ENCODE measurements at regions not wholly inside any gene's neighbourhood (a gene's known extent, or its start where the extent isn't known, plus 50 kb on each side); places are given as distances from the start of the nearest gene placed in this dataset.

DNA sequence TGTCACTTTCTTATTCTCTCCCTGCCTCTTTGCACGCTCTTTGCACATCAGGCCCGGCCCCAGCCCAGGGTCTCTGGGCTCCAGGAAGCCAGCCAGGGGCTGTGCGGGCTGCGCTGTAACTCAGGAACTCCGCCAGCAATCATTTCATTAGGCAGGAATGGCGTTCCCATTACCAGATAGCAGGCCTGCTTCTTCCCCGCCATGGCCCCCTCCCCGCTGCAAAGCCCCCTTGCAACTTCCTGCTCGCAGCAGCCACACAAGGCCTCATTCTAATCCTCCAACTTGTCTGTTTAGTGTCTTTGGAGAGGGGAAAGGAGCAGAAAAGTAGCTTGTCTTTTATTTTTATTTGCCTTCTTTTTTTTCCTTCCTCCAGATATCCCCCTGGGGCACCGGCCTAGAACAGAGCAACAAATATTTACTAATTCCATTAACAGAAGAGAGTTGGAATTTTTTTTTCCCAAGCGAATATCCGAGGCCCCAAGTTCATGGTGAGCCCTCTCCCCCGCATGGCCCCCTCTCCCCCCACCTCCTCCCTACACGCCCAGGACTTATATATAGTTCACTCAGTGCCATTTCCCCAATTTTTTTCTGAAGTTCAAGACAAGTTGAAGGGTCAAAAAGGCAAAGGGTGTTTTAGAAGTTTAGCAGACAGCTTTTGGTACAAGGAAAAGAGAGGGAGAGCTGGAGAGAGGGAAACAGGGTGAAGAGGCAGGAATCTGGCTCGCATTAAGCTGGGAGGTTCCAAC is 329.4 kb upstream of the TBX3 start:
- no peaks in the 10 kb centered on the region for H3K4me1 ChIP-seq
- ATAC-seq (no peak), DNase-seq (no peak)
- H3K36me3 ChIP-seq, result no peaks in the 10 kb centered on the region
- no peaks in the 10 kb centered on the region for H3K27me3 ChIP-seq
- intact Hi-C loops (cut with DNase I), result no loop called here
- no peak overlapping the region for H3K4me3 ChIP-seq
- H3K9me3 ChIP-seq, result no peaks in the 10 kb centered on the region
- H3K27ac ChIP-seq, result no peak overlapping the region
- TF ChIP-seq, protein P1, sequence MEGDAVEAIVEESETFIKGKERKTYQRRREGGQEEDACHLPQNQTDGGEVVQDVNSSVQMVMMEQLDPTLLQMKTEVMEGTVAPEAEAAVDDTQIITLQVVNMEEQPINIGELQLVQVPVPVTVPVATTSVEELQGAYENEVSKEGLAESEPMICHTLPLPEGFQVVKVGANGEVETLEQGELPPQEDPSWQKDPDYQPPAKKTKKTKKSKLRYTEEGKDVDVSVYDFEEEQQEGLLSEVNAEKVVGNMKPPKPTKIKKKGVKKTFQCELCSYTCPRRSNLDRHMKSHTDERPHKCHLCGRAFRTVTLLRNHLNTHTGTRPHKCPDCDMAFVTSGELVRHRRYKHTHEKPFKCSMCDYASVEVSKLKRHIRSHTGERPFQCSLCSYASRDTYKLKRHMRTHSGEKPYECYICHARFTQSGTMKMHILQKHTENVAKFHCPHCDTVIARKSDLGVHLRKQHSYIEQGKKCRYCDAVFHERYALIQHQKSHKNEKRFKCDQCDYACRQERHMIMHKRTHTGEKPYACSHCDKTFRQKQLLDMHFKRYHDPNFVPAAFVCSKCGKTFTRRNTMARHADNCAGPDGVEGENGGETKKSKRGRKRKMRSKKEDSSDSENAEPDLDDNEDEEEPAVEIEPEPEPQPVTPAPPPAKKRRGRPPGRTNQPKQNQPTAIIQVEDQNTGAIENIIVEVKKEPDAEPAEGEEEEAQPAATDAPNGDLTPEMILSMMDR (IDR thresholded peaks at IDR 0.05), result no peak

DNA sequence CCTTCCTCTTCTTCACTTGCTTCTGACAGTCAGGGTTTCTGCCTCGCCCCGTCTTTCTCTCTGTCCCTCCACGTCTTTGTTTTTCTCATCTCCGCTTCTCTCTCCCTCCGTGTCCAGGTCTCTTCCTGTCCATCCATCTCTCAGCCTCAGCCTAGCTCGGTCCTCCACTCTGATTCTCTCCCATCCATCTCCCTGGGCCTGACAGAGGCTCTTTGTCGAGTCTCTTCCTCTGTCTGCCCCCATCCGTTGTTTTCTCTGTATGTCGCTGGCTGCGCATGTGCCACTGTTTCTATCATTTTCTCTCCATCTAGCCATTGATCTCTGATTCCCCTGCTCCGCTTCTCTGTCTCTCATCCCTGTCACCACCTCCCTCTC is 328.9 kb upstream of the TBX3 start:
- ATAC-seq, result no peak

DNA sequence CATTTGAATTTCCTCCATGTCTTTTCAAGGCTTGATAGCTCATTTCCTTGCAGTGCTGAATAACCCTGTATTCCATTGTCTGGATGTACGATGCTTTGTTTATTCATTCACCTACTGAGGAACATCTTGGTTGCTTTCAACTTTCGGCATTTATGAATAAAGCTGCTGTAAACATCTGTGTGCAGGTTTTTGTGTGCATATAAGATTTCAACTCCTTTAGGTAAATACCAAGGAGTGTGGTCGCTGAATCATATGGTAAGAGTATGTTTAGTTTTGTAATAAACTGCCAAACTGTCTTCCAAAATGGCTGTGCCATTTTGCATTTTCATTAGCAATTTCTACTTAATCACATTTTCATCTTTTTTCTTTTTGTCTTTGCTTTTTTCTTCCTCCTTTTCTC is 327.7 kb upstream of the TBX3 start:
- Histone ChIP-seq H3K36me3 (no peaks in the 10 kb centered on the region), H3K4me1 (no peaks in the 10 kb centered on the region), H3K9me3 (no peaks in the 10 kb centered on the region), H3K27ac (no peak overlapping the region), H3K4me3 (no peak overlapping the region), H3K27me3 (no peaks in the 10 kb centered on the region)
- ATAC-seq, result no peak
- intact Hi-C loops (cut with DNase I), result no loop called here
- no peak for DNase-seq
- TF ChIP-seq, protein P1 (IDR thresholded peaks at IDR 0.05), result no peak

More for the DNA sequence above, 328.9 kb upstream of the TBX3 start:
- Histone ChIP-seq H3K27ac (no peak overlapping the region), H3K4me1 (no peaks in the 10 kb centered on the region), H3K36me3 (no peaks in the 10 kb centered on the region), H3K27me3 (no peaks in the 10 kb centered on the region), H3K4me3 (no peak overlapping the region), H3K9me3 (no peaks in the 10 kb centered on the region)
- intact Hi-C loops (cut with DNase I), result no loop called here
- TF ChIP-seq, protein P1 (IDR thresholded peaks at IDR 0.05), result no peak
- no peak for DNase-seq

DNA sequence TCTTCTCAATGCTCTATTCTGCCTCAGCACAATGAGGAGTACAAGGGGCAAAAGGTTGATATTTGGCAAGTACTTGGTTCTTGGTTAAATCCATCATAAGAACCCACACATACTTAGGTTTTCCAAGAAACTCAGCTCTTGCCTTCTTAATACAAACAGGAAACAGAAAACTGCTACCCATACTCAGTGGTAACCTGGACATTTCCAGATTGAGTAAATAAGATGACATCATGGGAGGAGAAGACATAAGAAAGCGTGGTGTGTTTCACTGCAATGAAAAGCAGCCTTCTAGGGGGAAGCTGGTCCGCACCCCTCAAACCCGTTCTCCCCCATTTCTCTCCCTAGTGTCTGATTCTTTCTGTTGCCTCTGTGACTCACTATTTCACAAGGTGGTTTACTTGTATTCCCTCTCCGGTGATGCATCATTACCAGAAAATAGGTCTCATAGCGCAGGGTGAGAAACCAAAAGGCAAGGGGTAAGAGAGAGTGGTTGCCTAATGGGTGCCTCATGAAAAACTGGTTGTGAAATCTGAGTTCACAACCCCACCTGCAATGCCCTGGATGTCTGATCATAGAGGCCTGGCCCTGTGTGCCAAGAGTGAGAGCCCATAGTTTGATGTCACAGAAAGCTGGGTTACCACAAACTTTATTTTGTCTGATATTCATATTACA is 326.5 kb upstream of the TBX3 start:
- H3K27me3 ChIP-seq, result no peaks in the 10 kb centered on the region
- H3K4me3 ChIP-seq, result no peak overlapping the region
- ATAC-seq (no peak), DNase-seq (no peak)
- no peaks in the 10 kb centered on the region for H3K4me1 ChIP-seq
- TF ChIP-seq, protein P1 (IDR thresholded peaks at IDR 0.05), result no peak
- H3K27ac ChIP-seq, result no peak overlapping the region
- no peaks in the 10 kb centered on the region for H3K36me3 ChIP-seq
- H3K9me3 ChIP-seq, result no peaks in the 10 kb centered on the region
- intact Hi-C loops (cut with DNase I), result no loop called here

DNA sequence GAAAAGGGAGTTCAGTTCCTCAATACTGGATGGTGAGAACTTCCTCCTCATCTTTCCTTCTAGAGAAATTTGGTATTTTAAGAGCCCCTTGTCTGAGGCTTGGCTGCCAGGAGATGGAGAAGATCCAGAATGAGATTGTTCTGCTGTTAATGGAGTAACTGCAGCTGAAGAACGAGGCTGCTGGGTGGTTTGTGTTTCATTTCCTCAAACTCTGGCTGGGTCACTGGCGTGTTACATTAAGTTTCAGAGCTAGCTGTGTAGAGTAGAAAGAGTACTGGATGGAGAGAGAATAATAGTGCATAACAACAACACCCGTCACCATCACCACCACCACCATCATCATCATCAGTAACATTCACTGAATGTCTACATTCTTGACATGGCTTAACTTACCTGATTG is 325.0 kb upstream of the TBX3 start:
- Histone ChIP-seq H3K4me3 (no peak overlapping the region), H3K9me3 (no peaks in the 10 kb centered on the region), H3K4me1 (no peaks in the 10 kb centered on the region), H3K27ac (no peak overlapping the region), H3K27me3 (no peaks in the 10 kb centered on the region), H3K36me3 (no peaks in the 10 kb centered on the region)
- DNase-seq (no peak), ATAC-seq (no peak)
- intact Hi-C loops (cut with DNase I), result no loop called here
- TF ChIP-seq, protein P1 (IDR thresholded peaks at IDR 0.05), result no peak
